ENCODE measurements at regions not wholly inside any gene's neighbourhood (a gene's known extent, or its start where the extent isn't known, plus 50 kb on each side); places are given as distances from the start of the nearest gene placed in this dataset.

DNA sequence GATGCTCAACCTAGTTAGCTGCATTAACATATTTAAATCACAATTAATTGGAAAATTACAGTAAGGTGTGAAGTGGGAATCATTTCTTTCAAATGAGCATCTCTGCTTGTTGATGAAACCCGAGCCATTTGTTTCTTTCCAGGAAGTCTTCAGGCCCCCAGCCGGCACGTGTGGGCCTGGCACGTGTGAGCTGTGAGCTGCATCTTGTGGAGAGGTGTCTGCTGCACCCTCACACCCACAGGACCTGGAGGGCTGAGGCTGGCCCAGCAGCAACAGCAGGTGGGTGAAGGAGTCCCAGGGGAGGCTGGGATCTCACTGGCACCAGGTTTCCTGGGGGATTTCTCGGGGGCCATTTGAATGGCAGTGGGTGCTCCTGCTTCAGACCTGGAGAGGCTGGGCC is 372.5 kb upstream of the MKI67 start:
- no peak for DNase-seq

DNA sequence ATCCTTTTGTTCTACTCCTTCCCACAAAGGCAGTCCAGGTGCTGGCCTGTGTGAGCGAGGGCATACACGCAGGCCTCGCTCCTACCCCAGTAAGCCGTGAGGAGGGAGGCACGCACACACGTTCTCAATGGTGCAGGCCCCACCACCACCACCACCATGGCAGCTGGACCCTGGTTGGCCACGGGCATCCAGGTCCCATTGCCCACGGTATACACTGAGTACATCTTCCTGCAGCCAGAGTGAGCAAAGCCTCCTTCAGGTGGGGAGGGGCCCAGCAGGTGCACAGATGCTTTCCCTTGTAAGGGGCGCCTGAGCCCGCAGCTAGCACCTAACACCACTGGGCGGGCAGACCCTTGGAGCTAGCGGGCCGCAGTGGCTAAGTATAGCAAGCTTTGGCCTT is 373.3 kb upstream of the MKI67 start:
- no peak for DNase-seq

DNA sequence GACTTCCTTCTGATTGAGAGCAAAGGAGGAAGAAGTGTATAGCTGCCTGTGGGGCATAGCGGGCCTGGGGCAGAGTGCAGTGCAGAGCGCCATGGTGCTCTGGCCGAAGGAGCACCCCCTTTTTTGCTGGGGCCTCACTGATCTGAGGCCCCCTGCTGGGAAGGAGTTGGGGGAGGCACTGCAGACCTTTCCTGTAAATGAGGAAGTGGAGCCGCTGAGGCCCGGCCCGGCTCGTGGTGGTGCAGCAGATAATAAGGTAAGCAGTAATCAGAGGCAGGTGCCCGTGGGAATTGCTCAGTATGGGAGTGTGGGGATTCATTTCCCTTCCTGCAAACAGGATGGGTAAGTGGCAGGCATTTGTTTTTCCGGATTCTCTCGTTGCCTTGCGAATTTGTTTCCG is 373.7 kb upstream of the MKI67 start:
- no peak for DNase-seq

DNA sequence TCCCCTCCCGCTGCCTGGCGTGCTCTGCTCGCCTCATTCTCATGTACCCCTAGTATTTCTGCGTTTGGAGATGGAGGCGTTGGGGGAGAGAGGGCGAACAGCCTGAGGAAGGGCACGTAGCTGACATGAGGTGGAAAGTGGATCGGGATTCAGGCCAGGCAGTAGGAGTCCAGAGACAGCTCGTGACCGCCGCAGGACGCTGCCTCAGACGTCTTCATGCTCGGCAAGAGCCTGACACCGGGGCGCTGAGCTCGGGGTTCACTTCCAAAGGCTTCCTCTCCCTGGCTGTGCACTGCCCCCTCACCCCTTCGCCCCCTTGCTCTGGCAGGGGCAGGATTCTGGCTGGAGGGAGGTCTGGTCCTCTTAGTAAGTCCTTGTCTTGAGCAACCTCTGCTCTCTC is 374.4 kb upstream of the MKI67 start:
- no peak for DNase-seq

DNA sequence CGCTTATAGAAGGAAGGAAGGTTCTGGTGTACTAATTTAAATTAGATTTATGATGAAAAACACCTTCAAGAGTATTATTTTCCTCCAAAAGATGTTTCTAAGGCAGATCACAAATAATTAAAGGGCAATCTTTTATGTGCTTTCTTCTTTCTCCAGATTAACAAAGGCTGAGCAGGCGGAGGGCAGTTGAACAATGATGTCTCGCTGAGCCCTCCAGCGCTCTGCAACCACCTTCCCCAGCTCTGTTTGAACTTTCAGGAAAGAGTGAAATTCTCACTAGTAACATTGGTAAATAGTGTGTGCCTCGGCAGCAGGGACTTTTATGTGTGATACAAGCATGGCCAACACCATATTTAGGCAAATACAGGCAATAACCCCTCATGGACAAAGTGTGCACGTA is 379.1 kb upstream of the MKI67 start:
- DNase-seq: no peak

DNA sequence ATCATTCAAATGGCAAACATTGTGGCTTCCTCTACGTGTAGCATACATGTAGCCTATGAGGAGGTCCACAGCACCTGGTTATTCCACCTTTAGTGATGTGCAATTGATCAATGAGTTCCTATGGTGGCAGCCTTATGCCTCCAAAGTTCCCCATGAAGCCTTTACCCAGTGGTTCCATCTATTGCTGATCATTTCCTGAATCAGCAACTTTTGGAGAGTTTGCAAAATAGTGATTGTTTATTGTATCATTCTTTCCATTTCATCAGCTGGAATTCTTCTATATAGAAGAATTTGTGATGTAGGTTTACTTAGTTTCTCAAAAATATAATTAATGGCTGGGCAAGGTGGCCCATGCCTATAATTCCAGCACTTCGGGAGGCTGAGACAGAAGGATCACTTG is 380.2 kb upstream of the MKI67 start:
- no peak for DNase-seq

DNA sequence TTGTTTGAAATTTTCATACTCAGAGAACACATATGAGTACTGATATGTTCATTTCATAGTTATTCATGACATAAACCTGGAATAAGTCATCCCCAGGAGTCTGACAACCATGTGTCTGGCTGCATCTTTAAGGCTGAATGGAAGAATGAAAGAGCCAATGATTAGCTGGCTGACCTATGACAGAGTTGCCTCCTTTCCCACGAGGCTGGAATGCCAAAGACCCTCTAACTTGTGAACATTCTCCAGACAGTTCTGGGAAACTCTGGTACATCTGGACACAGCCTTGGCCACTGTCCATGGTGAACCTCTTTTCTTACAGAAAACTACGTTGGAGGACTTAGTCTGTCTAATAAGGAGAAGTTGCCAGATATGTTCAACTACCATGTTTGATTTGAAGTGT is 380.8 kb upstream of the MKI67 start:
- DNase-seq: peak; percentile 76

DNA sequence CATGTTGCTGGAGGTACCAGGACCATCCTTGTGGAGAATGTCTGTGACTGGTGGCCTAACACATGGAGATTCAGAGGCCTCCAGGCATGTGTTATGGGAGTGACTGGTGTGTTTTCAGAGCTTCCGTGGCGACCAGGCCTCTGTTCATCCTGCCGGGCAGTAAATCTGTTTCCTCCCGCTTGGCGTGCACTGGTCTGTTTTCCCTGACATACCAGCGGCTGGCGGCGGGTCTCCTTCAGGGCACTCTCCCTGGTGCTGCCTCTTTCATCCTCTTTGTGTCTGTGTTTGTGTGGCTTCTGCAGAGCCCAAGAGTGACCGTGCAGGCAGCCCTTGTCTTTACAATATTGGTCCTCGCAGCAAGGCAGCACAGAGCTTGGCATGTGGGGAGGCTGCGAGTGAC is 385.1 kb upstream of the MKI67 start:
- DNase-seq: peak; percentile 39

DNA sequence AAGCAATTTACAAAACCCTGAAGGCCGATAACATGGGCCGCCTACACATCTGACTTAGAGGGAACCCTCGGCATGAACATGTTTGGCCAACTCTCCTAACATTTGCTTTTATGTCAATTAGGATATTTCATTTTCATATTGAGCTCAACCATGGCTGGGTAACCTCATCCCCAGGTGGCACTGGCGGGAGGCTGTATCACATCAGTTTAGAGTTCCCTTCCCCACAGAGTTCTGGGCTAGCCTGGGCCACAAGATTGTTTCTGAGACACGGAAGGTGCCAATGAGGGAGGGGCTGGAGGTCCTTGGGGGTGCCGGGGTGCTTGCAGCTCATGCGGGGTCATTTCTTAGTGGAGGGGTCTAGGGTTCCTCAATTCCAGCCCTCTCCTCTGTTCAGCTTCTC is 386.5 kb upstream of the MKI67 start:
- no peak for DNase-seq

DNA sequence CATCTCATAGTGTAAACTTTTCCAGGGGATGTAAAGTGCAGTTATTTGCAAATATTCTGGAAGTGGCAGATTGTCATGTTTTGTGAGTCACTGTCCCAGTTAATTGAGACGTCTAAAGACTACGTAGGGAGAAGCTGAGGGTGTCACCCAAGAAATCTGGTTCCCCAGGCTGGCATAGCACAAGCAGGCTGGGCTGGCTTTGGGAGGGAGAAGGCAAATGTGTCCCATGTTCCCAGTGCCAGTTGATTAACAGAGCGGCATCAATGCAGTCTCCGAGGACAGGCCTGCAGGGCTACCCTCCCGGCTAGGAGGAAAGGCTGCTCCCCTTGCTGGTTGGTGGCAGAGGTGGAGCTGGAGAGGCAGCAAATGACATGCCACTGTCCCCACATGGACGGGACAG is 388.3 kb upstream of the MKI67 start:
- DNase-seq: no peak

DNA sequence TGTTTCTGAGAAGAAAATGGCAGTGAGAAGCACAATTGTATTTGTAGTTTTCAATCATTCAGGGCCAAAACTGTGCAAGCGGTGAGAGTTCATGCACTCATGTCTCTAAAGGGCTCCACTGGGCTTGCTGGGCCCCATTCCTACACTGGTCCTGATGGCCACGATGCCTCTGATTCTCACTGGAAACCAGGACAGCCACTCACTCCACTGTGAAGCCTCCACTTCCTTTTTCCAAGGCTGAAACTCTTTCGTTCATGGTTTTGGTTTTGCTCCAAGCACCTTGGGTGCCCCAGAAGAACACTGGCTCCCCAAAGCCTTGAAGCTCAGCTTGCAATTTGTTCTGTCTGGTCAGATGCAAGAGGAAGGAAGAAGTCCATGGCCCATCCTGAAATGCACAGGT is 390.0 kb upstream of the MKI67 start:
- no peak for DNase-seq

DNA sequence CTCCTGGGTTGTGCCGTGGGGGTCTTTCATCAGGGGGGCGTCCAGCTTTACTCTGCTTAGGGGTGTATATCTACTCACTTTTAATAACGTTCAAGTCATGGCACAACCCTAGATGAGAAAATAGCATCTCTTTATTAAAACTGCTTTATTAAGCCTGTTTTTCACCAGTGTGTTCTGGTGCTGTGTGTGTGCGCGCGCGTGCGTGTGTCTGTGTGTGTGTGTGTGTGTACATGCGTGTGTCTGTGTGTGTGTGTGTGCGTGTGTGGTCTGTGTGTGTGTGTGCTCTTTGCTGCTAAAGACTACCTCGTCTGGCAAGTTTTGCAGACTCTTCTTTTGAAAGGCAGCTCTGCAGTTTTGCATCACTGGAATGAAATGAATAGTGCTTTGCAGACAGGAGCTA is 390.9 kb upstream of the MKI67 start:
- no peak for DNase-seq

DNA sequence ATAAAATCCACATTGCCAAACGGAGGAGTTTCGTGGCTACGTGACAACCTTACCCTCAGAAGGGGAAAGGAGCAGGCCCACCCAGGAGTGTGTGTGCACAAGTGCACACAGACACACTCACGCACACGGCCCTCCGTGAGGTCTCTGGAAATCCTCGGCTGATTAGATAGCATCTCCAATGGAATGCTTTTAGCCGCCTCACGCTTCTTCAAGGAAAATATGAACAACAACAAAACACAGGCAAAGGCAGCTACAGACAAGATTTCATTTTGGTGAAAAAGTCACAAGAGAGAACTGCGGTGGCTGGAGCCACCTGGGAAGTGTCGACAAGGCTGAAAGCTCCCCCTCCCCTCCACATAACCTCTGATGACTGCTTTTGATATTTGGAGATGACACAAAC is 391.8 kb upstream of the MKI67 start:
- DNase-seq: no peak

DNA sequence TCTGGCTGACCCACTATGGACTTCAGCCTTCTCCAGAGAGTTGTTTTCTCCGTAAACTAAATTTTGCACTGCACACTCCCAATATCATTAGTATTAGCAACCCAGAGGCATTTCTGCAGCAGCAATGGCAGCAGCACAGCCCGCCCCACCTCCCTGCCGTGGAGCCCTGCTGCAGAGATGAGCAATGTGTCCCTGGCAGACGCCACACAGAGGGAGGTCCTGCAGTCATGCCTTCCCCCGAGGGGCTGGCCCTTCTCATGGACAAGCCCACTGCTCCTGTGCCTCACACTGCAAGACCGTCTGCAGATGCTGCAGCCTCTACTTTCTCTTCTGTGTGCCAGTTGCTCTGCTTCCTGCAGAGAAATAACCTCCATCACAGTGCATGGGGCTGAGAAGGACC is 393.4 kb upstream of the MKI67 start:
- no peak for DNase-seq

DNA sequence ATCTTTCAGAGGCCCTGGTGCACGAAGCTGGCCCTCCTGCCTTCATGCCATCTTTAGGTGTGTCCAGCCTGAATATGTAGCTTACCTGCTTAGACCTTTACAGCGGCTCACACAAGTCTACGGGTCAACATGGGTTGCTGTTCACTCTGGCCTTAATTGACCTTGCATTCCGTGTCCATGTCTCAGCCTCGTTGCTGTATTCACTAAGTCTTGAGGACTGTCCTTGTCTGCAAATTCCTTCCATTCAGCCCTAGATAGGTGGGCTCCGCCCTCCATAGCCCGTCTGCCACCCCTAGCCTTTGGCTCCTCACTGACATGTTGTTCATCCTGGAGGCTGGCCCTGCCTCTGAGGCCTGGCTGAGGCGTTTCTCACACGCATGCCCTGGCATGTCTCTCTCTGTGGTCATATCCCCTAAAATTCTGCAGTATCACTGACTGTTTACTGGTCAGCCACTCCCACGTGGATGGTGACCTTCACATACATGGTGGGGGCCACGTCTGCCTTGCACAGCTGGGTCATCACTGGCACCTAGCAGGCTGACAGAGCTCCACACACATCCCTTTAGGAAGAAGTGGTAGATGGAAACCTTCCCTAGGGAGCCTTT is 394.1 kb upstream of the MKI67 start:
- no peak for DNase-seq

DNA sequence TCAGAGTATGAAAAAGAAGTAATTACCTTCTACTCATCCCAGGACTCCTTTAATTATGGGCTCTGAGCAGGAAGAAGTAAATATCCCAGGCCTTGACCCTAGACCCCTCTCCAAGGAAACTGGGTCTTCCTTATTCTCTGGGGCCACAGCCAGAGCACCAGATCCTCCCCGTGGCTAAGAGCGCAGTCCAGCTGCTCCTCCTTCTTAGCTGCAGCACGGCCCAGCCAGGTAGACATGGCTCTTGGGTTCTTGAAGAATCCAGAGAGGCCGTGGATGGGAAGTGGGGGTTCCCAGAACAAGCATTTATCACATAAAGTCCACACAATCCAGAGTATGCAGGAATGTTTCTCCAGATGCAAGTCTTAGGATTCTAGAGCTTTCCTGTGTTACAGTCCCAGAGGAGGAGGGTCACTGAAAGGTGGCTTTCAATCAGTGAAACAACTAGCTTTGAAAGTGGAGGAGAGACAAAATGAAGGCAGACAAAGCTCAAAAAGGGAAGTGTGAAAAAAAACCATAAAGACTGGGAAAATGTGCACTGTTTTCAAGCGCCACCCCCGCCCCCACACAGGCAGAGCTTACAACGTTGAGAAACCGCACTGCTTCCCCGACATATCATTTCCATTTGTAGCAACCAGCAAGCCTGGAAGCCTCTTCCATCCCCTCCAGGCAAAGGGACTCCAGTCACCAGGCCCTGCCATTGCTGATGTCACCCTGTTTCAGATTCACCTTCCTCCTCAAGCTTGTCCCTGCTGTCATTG is 396.5 kb upstream of the MKI67 start:
- DNase-seq: no peak

DNA sequence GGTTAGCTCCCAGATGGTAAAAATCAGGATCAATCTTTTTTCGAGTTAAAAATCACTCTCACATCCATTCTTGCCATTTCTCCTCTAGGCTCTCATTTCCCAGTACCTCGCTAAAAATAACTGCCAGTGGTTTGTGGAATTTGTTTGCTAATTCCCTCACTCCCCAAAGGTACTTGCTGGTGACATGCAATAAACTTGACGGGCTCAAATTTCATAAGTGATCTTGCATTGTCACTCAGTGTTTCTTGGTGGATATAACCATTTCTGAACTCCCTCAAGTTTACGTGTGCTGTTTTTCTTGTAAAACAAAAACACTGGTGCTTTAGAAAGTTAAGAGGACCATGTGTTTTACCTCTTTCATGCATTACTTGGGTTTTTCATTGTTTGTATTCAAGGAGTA is 399.2 kb upstream of the MKI67 start:
- no peak for DNase-seq

DNA sequence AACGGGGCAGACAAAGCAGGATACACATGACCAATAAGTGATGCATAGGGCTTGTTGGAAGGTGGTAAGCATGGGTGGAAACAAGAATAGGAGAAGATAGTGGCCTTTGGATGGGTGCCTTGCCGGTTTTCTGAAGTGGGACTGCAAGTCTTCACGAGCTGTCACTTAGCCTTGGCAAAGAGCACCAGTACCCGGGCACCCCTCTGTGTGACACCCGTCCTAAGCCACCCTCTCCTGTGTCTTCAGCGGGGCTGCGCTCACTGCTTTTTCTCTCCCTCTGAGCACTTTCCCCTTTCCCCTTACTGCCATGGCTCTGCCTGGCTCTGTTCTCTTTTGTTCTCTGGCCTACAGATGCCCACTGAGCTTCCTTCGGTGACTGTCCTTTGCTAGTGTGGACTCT is 399.7 kb upstream of the MKI67 start:
- no peak for DNase-seq

DNA sequence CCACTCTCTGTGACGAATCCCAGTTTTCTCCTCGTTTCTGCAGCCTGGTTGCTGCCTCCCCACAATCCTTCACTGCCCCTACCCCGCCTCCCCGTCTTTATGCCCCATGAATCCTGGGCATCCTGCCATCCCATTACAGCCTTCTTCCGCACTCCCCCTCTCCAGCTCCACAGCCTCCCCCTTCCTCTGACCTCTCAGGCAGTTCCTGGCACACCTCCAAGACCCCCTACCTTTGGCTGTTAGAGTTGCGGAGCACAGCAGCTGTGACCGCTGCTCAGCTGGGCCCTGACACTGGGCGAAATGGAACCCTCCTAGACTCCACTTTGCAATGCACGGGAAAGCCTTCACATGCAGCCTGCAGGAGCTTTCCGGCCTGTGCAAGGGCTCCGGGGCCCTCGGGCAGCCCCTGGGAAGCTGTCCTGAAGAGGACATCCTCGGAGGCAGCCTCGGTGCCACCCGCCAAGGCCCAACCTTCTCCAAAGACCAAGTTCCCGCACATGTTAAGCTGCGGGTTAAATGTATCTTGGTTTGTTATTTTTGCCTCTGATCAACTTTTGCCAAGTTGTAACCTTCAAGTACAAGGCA is 400.7 kb upstream of the MKI67 start:
- peak; percentile 97 for DNase-seq

DNA sequence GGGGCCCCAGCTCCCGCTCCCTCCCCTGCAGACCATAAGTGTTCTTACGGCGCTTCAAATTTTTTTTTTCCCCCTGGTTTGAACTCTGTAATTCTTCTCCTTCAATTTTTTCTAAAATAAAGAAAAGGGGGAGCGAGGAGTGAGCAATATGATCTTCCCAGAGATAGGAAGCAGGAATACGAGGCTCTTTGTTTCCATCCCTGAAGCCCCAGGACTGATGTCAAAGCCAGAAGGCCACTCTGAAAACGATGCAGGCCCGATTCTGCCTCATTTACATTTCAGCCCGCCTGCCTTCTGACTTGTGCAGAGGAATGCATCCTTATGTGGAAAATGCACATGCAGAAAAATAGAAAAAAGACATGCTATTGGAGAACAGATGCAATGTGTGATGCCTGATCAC is 401.5 kb upstream of the MKI67 start:
- peak; percentile 69 for DNase-seq

DNA sequence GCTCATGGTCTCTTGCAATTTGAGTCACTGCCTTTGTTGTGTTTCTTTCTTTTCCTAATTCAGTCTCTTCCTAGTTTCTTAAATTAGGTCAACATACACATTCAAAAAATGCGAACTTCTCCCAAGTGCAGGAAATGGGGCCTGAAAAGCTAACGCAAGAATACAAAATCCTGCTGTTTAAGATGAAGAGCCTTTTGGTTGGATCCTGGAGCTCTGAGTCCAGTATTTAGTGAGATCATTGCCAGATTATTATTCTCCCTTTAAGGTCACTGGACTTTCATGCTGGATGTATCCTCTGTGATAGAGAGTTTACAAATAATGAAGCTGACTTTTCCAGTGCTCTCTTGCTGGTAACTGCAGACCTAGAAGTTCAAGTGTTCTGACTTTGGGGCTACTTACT is 401.9 kb upstream of the MKI67 start:
- peak; percentile 40 for DNase-seq

DNA sequence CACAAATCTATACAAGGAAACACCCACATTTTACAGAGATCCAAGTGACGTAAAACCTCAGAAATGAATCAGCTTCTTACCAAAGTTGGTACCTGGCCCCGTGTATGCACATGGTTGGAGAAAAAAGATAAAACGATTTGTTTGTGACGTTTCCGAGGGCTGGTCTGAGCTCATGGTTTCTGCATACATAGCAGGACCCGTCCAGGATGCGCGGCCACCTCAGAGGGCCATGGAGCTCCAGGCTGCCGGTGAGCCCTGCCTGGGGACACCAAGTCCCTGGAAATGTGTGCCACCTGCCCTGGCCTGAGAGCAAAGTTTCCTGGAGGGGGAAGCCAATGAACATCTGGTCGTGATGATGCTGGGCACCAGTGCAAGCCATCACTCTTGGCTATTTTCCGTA is 402.6 kb upstream of the MKI67 start:
- DNase-seq: no peak

DNA sequence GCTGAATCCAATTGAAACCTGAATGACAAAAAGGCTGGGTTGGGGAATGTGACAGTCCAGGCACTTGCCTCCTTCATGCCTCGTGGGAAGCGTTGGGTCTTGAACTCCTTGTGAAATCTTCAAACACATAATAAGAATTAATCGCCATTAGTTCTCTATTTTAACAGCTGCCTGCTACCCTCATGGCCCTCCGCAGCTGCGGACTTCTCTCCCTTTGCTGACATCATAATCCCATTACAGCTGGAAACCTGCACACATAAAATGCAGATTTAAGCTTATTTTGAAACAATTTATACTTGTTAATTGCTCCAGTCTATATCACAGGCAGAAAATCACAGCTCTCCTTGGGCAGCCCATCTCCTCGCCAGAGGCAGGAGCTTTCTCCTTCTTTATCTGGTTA is 403.0 kb upstream of the MKI67 start:
- DNase-seq: peak; percentile 71

DNA sequence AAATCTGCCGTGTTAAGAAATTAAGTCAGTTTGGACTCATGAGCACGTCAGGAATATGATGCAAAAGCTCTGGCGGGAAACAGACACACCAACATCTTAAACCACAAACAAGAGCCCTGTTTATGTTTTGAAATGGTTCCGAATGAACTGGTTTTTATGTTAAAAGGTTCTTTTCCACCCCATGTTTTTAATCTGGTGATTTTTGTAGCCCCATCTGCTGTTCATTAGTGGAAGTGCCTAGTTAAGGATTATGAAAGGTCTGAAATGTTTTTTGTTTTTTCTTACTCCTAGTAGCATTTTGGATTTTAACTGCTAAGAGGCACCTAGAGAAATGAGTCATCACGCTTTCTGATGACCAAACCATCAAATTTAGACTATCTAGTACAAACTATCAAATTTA is 404.1 kb upstream of the MKI67 start:
- DNase-seq: peak; percentile 83
